Activated CD8-positive, alpha-beta memory T cell treated with anti-CD3 and anti-CD28 coated beads, Interleukin-2, amount 50 U/mL, for 48 hours (primary cell): ENCODE measurements at regions not wholly inside any gene's neighbourhood (a gene's known extent, or its start where the extent isn't known, plus 50 kb on each side); places are given as distances from the start of the nearest gene placed in this dataset.
"Not testable (repeated sequence)": the region's sequence is repeated elsewhere in the genome, so short reads cannot be mapped to it uniquely, and the experiment has no call there.

Experiments
- DNase-seq: peaks from one replicate; pipeline ENCODE4 v3.0.0-alpha.2; 2020

DNA sequence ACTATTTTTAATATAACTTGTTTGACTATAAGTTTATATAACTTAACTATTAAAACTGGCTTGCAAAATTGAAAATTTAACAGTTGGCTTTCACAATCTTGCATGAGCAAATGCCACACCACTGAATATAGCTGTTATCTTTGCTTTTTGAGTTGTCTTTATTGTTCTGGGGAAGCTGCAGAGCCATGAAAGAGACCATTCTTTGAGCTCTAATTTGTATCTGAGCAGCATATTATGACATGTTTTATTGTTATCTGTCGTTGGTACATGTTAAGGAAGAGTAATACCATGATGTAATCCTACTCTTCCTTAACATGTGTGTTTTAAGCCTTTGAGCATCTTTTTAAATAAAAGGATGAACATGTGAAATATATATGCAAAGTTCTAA lies 97.1 kb upstream of the ANK2 start:
- no peak for DNase-seq

GRCh38 chr4:112953262-112953661 lies 96.2 kb upstream of the ANK2 start:
- no peak for DNase-seq

GRCh38 chr4:112954286-112954685 lies 95.2 kb upstream of the ANK2 start:
- no peak for DNase-seq

DNA sequence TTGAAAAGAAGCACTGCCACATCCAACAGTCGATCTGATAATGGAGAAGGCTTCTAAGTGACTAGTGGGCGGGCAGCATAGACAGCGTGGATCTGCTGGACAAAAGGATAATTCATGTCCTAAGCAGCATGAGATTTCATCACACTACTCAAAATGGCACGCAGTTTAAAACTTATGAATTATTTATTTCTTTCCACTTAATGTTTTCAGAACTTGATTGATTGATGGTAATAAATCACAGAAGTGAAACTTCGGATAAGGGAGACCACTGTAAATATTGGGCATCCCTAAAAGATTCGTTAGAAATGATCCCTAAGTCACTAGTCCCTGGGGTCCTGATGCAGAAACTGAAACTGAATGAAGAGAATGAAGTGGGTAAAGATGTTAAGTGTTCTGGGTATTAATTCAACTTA lies 93.0 kb upstream of the ANK2 start:
- DNase-seq = no peak

DNA sequence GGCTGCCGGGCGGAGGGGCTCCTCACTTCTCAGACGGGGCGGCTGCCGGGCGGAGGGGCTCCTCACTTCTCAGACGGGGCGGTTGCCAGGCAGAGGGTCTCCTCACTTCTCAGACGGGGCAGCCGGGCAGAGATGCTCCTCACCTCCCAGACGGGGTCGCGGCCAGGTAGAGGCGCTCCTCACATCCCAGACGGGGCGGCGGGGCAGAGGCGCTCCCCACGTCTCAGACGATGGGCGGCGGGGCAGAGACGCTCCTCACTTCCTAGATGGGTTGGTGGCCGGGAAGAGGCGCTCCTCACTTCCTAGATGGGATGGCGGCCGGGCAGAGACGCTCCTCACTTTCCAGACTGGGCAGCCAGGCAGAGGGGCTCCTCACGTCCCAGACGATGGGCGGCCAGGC lies 91.7 kb upstream of the ANK2 start:
- not testable (repeated sequence) for DNase-seq

- DNase-seq = no peak
Measured at GRCh38 chr4:112966701-112967488, 82.6 kb upstream of the ANK2 start.

DNA sequence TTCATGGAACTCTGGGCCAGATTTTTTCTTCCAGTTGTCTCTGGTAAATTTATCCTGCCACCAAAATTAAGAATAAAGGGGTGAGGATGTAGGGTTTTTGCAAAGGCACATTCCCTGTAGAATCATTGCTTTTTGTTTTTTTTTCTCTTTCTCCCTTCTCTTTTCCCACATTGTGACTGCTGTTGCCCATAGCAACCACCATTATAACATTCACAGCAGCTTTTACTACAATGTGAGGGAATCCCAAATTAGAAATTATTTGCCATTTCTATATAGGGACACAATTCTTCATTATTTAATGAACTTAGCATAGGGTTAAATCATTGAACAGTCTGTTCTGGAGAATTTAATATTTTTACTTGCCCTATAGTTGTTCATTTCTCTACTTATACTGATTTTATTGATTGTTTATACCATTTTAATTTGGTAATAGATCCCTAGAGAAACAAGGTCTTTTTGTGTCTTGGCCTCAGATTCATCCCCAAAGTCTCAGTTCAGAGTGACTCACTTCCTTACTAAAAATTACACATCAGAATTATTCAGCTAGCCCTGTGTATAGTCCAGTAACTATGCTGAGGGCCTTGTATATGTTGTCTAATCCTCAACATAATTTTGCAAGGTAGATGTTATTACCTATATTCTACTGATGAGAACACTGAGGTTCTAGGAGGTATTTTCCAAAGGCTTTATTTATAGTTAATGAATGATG lies 80.8 kb upstream of the ANK2 start:
- no peak for DNase-seq

GRCh38 chr4:112970903-112971302 lies 78.5 kb upstream of the ANK2 start:
- no peak for DNase-seq

- DNase-seq = no peak
Measured at GRCh38 chr4:112973750-112974251, 75.7 kb upstream of the ANK2 start.

GRCh38 chr4:112975567-112976355 lies 73.7 kb upstream of the ANK2 start:
- no peak for DNase-seq

DNA sequence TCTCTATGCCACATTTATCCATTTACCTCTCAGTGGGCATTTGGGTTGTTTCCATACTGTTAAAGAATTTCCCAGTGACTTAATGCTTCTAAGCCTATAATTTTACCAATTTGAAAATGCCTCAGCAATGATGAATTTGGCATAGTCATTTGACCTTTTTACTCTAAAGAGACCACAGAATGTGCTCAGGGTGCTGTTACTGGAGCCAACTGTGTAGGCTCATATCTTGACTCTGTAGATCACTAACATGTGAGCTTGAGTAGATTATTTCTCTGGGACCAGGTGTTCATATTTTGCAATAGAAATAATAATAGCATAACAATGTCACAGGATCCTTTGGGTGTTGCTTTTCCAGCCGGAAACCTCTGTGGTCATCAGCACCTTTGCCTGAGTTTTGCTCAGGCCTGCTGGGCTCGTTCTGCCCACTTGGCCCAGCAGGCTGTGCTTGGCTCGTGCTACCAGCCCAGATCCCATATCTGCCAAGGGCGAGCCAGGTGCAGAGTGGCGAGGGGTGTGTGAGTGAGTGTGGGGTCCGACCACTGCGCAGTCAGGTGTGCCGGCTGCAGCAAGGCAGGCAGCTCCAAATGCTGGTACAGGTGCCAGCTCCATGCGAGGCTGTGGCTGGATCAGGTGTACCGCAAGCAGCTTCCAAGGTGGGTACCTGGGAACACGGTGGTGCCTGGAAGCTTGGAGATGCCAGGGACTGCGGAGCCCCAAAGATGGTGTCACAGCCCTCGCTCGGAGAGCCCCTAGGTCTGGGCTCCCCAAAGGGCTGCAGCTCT lies 70.6 kb upstream of the ANK2 start:
- no peak for DNase-seq

GRCh38 chr4:112979881-112980421 lies 69.5 kb upstream of the ANK2 start:
- no peak for DNase-seq

- no peak for DNase-seq
Measured at GRCh38 chr4:112982680-112983079, 66.8 kb upstream of the ANK2 start.

GRCh38 chr4:112994732-112995464 lies 54.6 kb upstream of the ANK2 start:
- no peak for DNase-seq
